GM23338 (cell line): ENCODE measurements at regions not wholly inside any gene's neighbourhood (a gene's known extent, or its start where the extent isn't known, plus 50 kb on each side); places are given as distances from the start of the nearest gene placed in this dataset.

Experiments used
- ATAC-seq: fragments of 200-7000 bp; cut with Tn5 transposase; 3 replicates; pipeline ENCODE4 v1.9.1; 2020
- DNase-seq: peaks from one replicate; pipeline ENCODE4 v3.0.0-alpha.2; 2015; ENCODE audit warnings: low spot score
- H2AFZ ChIP-seq: fragments of 200-600 bp; sonication (generic); 2 replicates; pipeline ENCODE4 v1.8.0; 2016; ENCODE audit warnings: antibody characterized with exemption, mild to moderate bottlenecking, moderate library complexity
- H3F3A ChIP-seq: fragments of 200-600 bp; sonication (generic); replicated peaks from 2 replicates; pipeline ENCODE4 v1.8.0; 2017; ENCODE audit warnings: antibody characterized with exemption, mixed run types, low read depth
- H3K27ac ChIP-seq: fragments of 200-600 bp; sonication (generic); 2 replicates; pipeline ENCODE4 v1.6.1; 2016; ENCODE audit warnings: low read depth
- H3K27me3 ChIP-seq: fragments of 200-600 bp; sonication (generic); 2 replicates; pipeline ENCODE4 v1.8.0; 2016; ENCODE audit warnings: mild to moderate bottlenecking, mixed run types, moderate library complexity; ENCODE audit not compliant: insufficient read depth
- H3K36me3 ChIP-seq: fragments of 200-600 bp; sonication (generic); 2 replicates; pipeline ENCODE4 v1.8.0; 2016; ENCODE audit warnings: mild to moderate bottlenecking; ENCODE audit not compliant: insufficient read depth
- H3K4me1 ChIP-seq: fragments of 200-600 bp; sonication (generic); 2 replicates; pipeline ENCODE4 v1.8.0; 2016; ENCODE audit warnings: mild to moderate bottlenecking, moderate library complexity; ENCODE audit not compliant: insufficient read depth
- H3K4me2 ChIP-seq: fragments of 200-600 bp; sonication (generic); 2 replicates; pipeline ENCODE4 v1.7.1; 2017; ENCODE audit warnings: mixed run types
- H3K4me3 ChIP-seq: fragments of 200-600 bp; sonication (generic); 2 replicates; pipeline ENCODE4 v1.6.1; 2016; ENCODE audit warnings: mixed run types
- H3K79me2 ChIP-seq: fragments of 200-600 bp; sonication (generic); replicated peaks from 2 replicates; pipeline ENCODE4 v1.8.0; 2017; ENCODE audit warnings: mild to moderate bottlenecking; ENCODE audit not compliant: insufficient read depth
- H3K9me2 ChIP-seq: fragments of 200-600 bp; sonication (generic); 2 replicates; pipeline ENCODE4 v1.8.0; 2017; ENCODE audit not compliant: insufficient read depth
- H4K20me1 ChIP-seq: fragments of 200-600 bp; sonication (generic); replicated peaks from 2 replicates; pipeline ENCODE4 v1.8.0; 2017; ENCODE audit warnings: mild to moderate bottlenecking; ENCODE audit not compliant: insufficient read depth
- H3K27ac Mint-ChIP-seq: 2 replicates; pipeline ENCODE4 v1.8.0; 2020; ENCODE audit warnings: inconsistent platforms, mild to moderate bottlenecking, moderate library complexity, mixed read lengths
- H3K27me3 Mint-ChIP-seq: 3 replicates; pipeline ENCODE4 v1.8.0; 2022; ENCODE audit warnings: low read depth, mild to moderate bottlenecking, moderate library complexity, mixed read lengths, inconsistent platforms; ENCODE audit not compliant: insufficient read depth, poor library complexity
- H3K36me3 Mint-ChIP-seq: 3 replicates; pipeline ENCODE4 v1.8.0; 2021; ENCODE audit warnings: low read depth, mild to moderate bottlenecking, inconsistent platforms, moderate library complexity, mixed read lengths
- H3K4me1 Mint-ChIP-seq: 3 replicates; pipeline ENCODE4 v1.8.0; 2020; ENCODE audit warnings: mild to moderate bottlenecking, inconsistent platforms, mixed read lengths
- H3K4me3 Mint-ChIP-seq: 3 replicates; pipeline ENCODE4 v1.8.0; 2021; ENCODE audit warnings: moderate library complexity, mild to moderate bottlenecking, inconsistent platforms, mixed read lengths
- H3K9me3 Mint-ChIP-seq: 3 replicates; pipeline ENCODE4 v1.8.0; 2020; ENCODE audit warnings: moderate library complexity, mild to moderate bottlenecking, inconsistent platforms, mixed read lengths
- CTCF ChIP-seq, 2 experiments: fragments of 200-600 bp in 1 of 2; sonication (generic) in 1 of 2; conservative IDR thresholded peaks; 2 replicates each; pipeline versions ENCODE4 v1.5.1 to v1.6.1; 2016 to 2017; ENCODE audit warnings: antibody characterized with exemption in 2 of 2, low read depth in 2 of 2, mild to moderate bottlenecking in 2 of 2, moderate library complexity in 1 of 2
- ETS1 ChIP-seq: IDR thresholded peaks from 2 replicates; pipeline ENCODE4 v1.6.1; 2016; ENCODE audit warnings: antibody characterized with exemption
- EZH2 ChIP-seq: fragments of 200-600 bp; sonication (generic); IDR thresholded peaks from one replicate; pipeline ENCODE4 v1.8.0; 2017; ENCODE audit warnings: antibody characterized with exemption, mild to moderate bottlenecking, low read depth; ENCODE audit not compliant: unreplicated experiment
- JUNB ChIP-seq: IDR thresholded peaks from one replicate; pipeline ENCODE4 v1.6.1; 2016; ENCODE audit warnings: antibody characterized with exemption; ENCODE audit not compliant: unreplicated experiment
- REST ChIP-seq: IDR thresholded peaks from one replicate; pipeline ENCODE4 v1.6.1; 2018; ENCODE audit warnings: antibody characterized with exemption; ENCODE audit not compliant: unreplicated experiment
- TF ChIP-seq, protein P1 (sequence below): fragments of 250-450 bp; sonication (Bioruptor Pico); IDR thresholded peaks from 2 replicates; pipeline ENCODE4 v1.5.0; 2020; ENCODE audit warnings: mild to moderate bottlenecking, moderate library complexity

- H3K4me3 ChIP-seq, result no peak overlapping the region
- Mint-ChIP-seq H3K4me1 (peaks cover 3% of the 10 kb centered on the region; the same call in 2 of the 3 replicates), H3K9me3 (no peaks in the 10 kb centered on the region; the same call in 2 of the 3 replicates), H3K27ac (no peak overlapping the region), H3K4me3 (no peak overlapping the region), H3K27me3 (peaks cover 3% of the 10 kb centered on the region), H3K36me3 (no peaks in the 10 kb centered on the region)
- no peak overlapping the region for H3K4me2 ChIP-seq
- no peaks in the 10 kb centered on the region for H3K79me2 ChIP-seq
- TF ChIP-seq CTCF (conservative IDR thresholded peaks at IDR 0.05; ENCODE audit: low read depth in 2 of 2), result peak; percentile 24 to 34
- TF ChIP-seq, protein P1, sequence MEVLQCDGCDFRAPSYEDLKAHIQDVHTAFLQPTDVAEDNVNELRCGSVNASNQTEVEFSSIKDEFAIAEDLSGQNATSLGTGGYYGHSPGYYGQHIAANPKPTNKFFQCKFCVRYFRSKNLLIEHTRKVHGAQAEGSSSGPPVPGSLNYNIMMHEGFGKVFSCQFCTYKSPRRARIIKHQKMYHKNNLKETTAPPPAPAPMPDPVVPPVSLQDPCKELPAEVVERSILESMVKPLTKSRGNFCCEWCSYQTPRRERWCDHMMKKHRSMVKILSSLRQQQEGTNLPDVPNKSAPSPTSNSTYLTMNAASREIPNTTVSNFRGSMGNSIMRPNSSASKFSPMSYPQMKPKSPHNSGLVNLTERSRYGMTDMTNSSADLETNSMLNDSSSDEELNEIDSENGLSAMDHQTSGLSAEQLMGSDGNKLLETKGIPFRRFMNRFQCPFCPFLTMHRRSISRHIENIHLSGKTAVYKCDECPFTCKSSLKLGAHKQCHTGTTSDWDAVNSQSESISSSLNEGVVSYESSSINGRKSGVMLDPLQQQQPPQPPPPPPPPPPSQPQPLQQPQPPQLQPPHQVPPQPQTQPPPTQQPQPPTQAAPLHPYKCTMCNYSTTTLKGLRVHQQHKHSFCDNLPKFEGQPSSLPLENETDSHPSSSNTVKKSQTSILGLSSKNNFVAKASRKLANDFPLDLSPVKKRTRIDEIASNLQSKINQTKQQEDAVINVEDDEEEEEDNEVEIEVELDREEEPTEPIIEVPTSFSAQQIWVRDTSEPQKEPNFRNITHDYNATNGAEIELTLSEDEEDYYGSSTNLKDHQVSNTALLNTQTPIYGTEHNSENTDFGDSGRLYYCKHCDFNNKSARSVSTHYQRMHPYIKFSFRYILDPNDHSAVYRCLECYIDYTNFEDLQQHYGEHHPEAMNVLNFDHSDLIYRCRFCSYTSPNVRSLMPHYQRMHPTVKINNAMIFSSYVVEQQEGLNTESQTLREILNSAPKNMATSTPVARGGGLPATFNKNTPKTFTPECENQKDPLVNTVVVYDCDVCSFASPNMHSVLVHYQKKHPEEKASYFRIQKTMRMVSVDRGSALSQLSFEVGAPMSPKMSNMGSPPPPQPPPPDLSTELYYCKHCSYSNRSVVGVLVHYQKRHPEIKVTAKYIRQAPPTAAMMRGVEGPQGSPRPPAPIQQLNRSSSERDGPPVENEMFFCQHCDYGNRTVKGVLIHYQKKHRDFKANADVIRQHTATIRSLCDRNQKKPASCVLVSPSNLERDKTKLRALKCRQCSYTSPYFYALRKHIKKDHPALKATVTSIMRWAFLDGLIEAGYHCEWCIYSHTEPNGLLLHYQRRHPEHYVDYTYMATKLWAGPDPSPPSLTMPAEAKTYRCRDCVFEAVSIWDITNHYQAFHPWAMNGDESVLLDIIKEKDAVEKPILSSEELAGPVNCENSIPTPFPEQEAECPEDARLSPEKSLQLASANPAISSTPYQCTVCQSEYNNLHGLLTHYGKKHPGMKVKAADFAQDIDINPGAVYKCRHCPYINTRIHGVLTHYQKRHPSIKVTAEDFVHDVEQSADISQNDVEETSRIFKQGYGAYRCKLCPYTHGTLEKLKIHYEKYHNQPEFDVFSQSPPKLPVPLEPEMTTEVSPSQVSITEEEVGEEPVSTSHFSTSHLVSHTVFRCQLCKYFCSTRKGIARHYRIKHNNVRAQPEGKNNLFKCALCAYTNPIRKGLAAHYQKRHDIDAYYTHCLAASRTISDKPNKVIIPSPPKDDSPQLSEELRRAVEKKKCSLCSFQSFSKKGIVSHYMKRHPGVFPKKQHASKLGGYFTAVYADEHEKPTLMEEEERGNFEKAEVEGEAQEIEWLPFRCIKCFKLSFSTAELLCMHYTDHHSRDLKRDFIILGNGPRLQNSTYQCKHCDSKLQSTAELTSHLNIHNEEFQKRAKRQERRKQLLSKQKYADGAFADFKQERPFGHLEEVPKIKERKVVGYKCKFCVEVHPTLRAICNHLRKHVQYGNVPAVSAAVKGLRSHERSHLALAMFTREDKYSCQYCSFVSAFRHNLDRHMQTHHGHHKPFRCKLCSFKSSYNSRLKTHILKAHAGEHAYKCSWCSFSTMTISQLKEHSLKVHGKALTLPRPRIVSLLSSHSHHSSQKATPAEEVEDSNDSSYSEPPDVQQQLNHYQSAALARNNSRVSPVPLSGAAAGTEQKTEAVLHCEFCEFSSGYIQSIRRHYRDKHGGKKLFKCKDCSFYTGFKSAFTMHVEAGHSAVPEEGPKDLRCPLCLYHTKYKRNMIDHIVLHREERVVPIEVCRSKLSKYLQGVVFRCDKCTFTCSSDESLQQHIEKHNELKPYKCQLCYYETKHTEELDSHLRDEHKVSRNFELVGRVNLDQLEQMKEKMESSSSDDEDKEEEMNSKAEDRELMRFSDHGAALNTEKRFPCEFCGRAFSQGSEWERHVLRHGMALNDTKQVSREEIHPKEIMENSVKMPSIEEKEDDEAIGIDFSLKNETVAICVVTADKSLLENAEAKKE (CRISPR knock-in tag), result no peak
- TF ChIP-seq JUNB, result no peak
- TF ChIP-seq ETS1, result no peak
- TF ChIP-seq REST, result no peak
- TF ChIP-seq EZH2, result no peak
- H3K9me2 ChIP-seq, result no peaks in the 10 kb centered on the region
- peaks cover 9% of the 10 kb centered on the region for H3K4me1 ChIP-seq
- H3K27ac ChIP-seq, result no peak overlapping the region
- no peaks in the 10 kb centered on the region for H3F3A ChIP-seq
- DNase-seq (no peak), ATAC-seq (no peak)
- H3K36me3 ChIP-seq, result no peaks in the 10 kb centered on the region
- no peaks in the 10 kb centered on the region for H3K27me3 ChIP-seq
- H2AFZ ChIP-seq, result no peak overlapping the region
- no peaks in the 10 kb centered on the region for H4K20me1 ChIP-seq
Measured at GRCh38 chr13:107994137-107994536, 221.2 kb downstream of the LIG4 start.
